ENCODE measurements at regions not wholly inside any gene's neighbourhood (a gene's known extent, or its start where the extent isn't known, plus 50 kb on each side); places are given as distances from the start of the nearest gene placed in this dataset.
"Not testable (repeated sequence)": the region's sequence is repeated elsewhere in the genome, so short reads cannot be mapped to it uniquely, and the experiment has no call there.

DNA sequence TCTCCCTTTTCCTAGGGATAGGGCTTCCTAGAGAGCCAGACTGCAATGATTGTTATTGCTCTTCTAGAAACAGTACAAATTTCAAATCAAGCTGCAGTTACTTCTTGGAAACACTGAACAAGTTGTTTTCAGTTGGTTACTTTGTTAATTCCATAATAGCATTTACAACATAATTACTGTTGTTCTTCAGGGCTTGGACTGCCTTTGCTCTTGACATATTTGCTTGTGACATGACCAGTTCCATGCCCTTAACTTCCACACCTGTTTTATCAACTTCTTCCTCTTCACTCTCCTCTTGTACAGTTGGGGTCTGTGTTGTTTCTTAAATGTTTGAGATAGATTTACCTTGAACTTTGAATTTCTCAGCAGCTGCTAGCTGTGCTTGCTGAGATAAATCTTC is 104.4 kb downstream of the SEC23IP start:
- intact Hi-C loops (cut with micrococcal nuclease) = no loop called here

DNA sequence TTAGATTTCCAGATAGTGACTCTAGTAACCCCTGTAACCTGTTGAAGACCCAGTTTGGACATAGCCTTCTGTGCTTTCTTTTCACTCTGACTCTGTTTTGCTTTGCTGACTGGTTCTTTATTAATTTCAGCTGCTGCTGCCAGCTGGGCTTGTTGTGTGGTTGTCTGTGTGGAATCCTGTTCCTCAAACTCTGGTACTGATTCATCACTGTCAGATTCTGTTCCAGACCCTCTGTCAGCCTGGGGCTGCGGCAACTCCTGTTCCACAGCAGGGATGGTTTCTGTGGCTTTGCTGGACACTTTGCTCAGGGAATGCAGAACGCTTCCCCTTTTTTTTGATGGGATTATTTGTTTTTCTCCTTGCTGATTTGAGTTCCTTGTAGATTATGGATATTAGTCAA is 104.9 kb downstream of the SEC23IP start:
- intact Hi-C loops (cut with micrococcal nuclease) = no loop called here

DNA sequence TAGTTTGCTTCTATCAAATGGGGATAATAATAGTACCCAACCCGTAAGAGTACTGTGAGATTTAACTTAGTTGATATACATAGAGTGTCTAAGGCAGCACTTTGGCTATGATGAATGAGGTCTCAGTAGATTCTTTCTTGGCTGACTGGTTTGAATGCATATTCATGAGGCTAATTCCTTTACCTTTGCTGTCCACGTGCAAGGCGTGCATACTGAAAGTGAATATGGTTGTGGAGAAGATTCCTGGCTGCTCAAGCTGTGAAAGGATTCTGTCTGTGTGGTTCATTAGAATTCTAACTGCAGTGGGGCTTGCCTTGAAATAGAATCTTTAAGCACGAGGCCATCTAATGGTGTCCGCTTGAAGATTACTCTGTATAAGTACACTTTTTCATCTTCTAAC is 110.3 kb downstream of the SEC23IP start:
- intact Hi-C loops (cut with micrococcal nuclease) = no loop called here

DNA sequence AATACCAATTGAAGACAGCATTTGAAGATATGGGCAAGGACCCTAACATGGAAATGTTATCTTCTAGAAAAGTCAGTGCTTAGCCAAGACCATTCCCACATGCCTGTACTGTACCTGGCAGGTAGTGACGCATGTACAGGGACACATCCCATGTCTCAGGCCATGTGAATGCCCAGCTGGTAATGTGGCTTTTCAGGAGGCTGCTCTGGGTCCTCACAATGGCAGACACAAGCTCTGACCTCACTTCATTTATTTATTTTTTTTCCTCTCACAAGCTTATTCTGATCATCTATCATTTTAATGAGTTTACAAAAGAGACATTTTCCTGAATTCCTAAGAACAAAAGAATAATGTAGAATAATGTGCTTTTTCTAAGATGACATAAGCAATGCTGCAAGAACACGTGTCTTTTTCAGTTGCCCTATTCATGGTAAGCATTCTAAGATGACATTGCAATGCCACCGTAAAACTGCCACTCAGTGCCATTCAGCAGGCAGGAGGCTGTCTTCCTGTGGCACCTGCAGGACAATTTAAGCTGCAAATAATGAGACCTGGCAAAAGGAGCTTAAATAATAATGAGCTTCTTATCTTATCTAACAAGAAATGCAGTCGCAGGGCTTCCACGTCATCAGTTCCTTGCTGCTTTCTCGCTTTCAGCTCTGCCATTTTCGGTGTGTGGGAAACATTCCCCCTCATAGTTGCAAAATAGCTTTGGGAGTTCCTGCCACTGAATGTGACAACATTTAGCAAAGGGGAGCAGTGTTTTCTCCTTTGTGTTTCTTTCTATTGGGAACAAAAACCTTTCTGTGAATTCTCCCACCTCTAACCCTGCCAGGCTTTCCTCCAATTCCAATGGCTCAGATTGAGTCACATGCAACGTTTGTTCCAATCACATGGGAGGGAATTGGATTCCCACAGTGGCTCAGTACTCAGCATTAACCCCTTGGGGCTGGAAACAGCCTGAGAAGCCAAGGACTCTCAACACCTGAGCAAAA is 113.0 kb downstream of the SEC23IP start:
- intact Hi-C loops (cut with micrococcal nuclease) = no loop called here

DNA sequence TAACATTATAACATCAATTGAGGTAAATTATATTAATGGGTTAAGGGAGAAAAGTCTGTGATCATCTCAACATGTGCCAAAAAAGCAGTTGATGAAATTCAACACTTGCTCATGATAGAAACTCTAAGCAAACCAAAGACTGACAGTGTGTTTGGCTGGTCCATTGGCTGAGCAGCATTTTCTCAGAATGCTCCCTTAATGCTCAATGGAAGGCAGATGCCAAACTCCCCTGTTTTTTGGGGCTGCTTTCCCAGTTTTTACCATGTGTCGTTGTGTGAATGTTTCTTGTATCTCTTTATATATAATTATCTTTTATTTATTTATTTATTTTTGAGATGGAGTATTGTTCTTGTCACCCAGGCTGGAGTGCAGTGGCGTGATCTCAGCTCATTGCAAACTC is 114.7 kb downstream of the SEC23IP start:
- intact Hi-C loops (cut with micrococcal nuclease) = no loop called here

DNA sequence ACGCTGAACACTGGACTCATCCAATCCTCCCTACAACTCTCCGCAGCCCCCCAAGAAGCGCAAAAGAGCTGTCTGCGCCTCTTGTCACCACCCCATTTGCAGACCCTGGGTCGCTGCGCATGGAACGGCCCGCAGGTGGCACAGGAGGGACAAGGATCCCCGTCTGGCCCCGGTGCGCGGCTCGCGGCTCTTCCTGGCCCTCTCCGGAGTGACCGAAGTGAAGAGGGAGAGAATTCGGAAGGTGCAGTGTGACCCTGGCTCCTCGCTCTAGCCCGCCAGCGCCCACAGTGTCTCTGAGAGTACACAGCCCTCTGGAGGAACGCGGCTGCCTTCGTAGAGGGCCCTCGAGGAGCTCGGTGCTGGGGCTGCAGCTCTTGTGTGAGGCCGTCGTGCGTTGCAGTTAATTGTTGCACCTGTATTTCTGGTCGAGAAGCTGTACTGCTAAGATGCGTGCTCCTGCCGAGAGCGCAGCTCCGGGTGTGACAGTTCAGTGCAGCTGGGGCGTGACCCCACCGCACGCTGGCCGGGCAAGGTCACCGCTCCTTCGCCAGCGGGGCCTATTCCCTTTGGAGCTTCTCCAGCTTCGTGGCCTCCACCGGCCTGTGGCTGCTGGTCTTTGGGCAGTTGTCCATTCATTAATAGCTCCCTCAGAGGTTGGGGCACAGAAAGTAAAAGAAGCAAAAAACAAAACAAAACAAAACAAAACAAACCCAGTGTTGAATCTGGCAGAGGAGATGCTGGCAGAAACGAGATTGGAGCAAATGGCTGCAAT is 119.0 kb downstream of the SEC23IP start:
- intact Hi-C loops (cut with micrococcal nuclease) = no loop called here

DNA sequence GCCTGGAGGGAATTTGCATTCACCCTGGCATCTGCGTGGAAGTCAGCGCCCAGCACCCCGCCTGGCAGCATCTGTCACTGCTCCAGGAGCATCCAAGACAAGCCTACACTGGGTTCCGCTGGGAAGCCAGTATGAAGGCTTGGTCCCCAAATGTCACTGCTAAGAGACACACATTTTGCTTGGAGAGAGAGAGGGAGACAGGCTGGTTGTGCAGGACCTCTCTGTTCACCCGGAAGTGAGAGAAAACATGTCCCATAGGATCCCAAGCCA is 119.5 kb downstream of the SEC23IP start:
- intact Hi-C loops (cut with micrococcal nuclease) = no loop called here

DNA sequence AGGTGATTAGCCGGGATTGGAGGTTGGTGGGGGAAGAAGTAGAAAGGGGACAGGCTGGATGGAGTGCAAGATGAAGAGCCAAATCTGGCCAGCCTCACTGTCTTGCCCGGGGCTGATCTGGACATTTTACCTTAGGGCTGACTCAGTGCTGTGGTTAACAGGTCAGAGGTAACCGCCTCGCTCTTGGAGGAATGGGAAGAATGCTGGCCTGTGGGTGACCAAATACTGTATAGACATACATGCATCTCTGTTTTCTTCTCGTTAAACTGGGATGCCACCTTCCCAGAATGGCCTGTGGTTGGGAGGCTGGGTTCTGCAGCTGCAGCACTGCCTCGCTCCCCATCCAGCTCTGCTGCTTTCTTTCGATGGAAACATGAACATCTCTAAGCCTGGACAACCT is 120.0 kb downstream of the SEC23IP start:
- intact Hi-C loops (cut with micrococcal nuclease) = no loop called here

DNA sequence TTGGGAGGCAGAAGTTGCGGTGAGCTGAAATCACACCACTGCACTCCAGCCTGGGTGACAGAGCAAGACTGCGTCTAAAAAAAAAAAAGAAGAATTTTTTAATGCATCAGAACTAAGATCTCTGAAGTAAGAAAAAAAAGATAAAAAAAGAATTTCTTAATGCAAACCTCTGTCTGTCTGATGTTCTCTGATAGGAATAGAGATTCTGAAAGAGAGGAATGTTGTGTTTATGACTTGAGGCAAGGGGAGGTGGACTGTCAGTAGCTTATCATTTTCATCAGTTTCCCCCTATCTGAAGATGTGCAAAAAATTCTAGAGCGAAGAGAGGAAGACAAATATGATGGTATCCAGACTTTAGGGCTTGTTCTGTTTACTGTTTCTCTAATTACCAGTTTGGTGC is 121.5 kb downstream of the SEC23IP start:
- intact Hi-C loops (cut with micrococcal nuclease) = no loop called here

DNA sequence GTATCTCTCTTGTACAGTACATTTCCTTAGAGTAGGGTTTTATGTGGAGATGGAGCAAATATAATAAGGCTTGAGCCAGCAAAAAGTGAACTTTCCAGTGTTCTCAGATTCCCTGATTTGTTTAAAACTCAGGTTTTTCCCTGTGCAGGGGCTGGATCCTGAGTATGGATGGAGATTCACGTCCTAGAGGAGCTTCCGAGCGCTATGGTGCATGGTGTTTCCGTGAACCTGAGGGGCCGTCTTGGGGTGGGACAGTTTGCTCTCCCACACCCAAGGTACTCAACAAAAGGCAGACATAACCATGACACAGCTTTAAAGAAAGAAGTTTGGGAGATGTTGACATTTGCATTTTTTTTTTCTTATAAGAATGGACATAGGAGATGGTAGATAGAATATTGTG is 122.5 kb downstream of the SEC23IP start:
- intact Hi-C loops (cut with micrococcal nuclease) = no loop called here

DNA sequence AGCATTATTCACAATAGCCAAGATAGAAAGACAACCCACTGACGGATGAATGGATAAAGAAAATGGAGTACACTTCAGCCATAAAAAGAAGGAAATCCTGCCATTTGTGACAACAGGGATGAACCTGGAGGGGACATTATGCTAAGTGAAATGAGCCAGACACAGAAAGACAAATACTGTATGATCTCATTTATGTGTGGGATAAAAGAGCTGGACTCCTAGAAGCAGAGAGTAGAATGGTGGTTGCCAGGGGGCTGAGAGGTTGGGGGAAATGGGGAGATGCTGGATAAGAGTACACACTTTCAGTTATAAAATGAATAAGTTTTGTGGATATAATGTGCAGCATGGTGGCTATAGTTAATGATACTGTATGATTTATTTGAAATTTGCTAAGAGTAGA is 124.4 kb downstream of the SEC23IP start:
- intact Hi-C loops (cut with micrococcal nuclease) = no loop called here

DNA sequence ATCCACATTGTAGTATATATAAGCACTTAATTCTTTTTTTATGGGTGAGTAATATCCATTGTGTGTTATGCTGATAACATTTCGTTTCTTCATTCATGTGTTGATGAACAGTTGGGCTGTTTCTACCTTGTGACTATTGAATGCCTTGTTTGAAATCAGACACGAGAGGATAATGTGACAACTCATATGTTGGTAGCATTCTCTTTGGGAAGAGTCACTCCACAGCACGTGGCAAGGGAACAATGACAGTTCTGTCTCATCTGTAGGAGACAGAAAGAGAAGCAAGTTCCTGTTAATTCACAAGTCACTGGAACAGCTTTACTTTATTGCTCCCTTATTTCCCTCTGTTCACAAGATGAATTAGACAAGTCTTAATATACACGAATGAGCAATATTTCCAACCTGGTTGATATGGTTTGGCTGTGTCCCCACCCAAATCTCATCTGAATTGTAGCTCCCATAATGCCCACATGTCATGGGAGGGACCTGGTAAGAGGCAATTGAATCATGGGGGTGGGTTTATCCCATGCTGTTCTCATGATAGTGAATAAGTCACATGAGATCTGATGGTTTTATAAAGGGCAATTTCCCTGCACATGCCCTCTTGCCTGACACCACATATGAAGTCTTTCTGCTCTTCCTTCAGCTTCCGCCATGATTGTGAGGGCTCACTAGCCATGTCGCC is 125.3 kb downstream of the SEC23IP start:
- intact Hi-C loops (cut with micrococcal nuclease) = no loop called here

DNA sequence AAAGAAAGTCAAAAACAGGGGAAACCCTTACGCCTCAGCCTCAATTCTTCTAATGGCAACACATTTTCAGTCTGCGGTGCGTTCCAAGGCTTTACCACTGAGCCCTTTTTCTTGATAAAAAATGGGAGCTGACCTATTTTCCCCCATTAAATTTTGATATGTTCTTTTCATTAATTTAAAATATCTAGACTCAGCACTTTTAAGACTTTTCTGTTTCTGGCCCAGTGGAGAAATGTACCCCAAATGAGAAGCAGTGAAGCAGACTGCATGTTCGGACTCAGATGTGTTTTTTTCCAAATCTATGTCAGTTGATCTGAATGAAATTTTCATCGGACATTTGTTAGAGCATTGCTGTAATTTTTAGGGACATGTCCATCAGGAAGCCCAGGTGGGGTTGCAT is 126.2 kb downstream of the SEC23IP start:
- intact Hi-C loops (cut with micrococcal nuclease) = no loop called here

DNA sequence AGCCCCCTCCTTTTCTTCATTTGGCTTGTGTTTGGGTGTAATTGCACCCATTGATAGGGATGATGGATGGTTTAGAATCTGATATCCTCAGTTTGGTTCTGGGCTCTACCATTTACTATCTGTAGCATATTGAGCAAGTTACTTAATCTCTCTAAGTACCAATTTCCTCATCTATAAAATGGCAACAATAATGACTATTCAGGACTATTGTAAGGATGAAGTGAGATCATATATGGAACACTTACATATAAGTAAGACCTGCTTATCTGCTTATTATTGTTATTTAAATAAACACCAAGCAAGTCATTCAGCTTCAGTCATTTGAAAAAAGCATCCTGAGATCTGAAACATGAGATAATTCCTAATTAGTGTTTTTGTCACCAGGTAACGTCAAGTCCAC is 127.0 kb downstream of the SEC23IP start:
- intact Hi-C loops (cut with micrococcal nuclease) = no loop called here

DNA sequence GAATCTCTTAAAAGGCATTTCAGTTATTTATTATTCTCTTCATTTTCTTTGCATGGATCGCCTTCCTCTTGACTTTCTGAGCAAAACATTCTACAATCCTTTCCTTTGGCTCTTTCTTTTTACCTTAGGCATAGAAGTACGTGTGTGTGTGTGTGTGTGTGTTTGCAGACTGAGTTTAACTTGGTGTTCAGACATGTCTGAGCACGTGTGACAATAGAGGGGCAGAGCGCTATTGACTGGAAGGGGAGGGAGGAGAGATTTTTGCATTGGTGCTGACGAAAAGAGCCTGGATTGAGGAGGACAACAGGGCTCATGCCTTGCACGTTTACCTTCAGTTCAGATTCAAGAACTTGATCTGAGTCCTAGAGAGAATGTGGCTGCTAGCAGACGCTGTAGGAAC is 129.8 kb downstream of the SEC23IP start:
- intact Hi-C loops (cut with micrococcal nuclease) = no loop called here

DNA sequence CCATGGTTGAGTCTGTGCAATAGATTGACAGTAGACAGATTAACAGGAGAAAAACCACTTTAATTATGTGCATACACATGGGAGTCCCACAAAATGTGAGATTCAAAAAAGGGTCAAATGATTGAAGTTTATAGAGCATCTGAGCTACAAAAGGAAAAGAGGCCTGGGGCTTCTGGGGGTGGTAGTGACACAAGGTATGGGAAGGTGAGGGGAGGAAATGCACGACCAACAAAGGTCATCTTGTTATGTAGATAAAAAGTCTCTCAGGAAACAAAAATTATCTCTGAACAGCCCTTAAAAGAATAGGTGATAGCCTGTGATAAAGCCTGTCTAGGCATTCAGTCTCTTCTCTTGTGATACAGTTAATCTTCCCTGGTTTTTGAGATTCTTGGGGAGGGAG is 141.7 kb downstream of the SEC23IP start:
- intact Hi-C loops (cut with micrococcal nuclease) = no loop called here

DNA sequence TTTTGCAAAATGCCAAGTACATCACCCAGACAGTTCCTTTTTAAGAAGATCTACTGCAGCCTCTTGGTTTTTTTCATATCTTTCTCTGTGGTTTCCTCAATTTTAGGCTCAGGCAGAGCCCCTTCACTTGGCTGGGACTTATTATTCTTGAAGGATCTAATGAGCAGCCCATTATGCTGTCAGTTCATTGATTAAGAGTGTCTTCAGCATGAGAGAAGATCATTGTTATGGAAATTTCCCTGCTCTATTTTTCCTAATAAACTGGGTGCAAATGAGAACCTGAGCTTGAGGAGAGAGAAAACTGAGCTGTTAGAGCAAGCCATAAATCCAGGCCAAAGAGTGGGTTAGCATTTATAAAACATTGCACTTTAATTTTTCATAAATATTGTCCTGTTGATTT is 146.5 kb downstream of the SEC23IP start:
- intact Hi-C loops (cut with micrococcal nuclease) = no loop called here

DNA sequence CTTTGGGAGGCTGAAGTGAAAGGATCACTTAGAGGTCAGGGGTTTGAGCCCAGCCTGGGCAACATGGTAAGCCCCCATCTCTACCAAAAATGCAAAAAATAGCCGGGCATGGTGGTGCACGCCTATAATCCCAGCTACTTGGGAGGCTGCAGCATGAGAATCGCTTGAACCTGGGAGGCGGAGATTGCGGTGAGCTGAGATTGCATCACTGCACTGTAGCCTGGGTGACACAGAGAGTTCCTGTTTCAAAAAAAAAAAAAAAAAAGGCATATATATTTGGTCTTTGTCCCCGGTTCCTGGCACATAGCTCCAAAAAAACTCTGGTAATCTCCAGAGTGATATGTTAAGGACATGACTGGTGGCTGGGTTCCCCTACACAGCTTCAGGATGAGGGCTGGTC is 147.3 kb downstream of the SEC23IP start:
- intact Hi-C loops (cut with micrococcal nuclease) = no loop called here

DNA sequence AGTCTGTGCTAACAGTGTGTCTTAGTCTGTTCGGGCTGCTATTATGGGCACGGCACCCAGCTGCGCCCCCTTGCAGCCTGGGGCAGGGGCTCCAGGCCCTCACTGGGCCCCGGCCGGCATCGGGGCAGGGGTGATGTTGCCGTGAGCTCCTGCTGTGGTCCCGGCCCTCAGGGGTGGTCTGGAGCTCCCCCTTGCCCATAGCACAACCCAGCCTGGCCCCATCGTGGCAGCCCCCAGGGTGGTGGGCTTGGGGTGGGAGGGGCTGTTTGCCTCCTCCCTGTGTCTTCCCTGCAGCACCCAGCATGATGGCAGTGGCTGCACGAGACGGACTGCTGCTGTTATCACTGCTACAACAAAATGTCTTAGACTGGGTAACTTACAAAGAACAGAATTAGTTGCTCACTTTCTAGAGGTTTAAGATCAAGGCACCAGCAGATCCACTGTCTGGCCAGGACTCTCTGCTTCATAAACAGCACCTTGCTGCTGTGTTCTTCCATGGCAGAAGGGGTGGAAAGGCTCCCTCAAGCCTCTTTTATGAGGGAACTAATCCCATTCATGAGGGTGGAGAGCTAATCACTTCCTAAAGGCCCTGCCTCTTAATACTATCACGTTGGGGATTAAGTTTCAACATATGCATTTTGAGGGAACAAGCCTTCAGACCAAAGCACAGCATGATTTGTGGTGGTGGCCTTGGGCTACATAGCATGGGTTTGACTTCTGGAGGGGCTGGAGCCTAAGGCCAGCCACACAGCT is 149.5 kb downstream of the SEC23IP start:
- intact Hi-C loops (cut with micrococcal nuclease) = no loop called here

DNA sequence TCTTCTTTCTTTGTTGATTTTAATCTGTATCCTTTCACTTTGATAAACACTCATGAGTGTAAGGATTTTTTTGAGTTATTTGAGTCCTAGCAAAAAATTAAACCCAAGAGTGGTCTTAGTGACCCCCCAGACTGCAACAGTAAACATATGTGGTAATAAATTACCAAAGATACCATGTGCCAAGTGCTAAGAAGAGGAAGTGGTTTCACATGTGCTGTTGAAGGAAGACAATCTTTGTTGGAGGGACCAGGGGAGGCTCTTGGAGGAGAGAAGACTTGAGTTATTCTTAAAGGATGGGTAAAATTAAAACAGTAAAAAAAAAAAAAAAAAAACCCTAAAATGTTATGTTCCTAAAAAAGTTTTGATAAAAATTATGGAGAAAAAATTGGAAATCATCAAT is 150.2 kb downstream of the SEC23IP start:
- intact Hi-C loops (cut with micrococcal nuclease) = no loop called here

DNA sequence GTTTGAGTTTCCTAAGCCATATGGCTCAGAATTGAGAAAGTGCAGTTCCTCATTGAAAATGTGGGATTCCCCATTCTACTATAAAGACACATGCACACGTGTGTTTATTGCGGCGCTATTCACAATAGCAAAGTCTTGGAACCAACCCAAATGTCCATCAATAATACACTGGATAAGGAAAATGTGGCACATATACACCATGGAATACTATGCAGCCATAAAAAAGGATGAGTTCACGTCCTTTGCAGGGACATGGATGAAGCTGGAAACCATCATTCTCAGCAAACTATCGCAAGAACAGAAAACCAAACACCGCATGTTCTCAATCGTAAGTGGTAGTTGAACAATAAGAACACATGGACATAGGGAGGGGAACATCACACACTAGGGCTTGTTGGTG is 154.8 kb downstream of the SEC23IP start:
- intact Hi-C loops (cut with micrococcal nuclease) = not testable (repeated sequence)

DNA sequence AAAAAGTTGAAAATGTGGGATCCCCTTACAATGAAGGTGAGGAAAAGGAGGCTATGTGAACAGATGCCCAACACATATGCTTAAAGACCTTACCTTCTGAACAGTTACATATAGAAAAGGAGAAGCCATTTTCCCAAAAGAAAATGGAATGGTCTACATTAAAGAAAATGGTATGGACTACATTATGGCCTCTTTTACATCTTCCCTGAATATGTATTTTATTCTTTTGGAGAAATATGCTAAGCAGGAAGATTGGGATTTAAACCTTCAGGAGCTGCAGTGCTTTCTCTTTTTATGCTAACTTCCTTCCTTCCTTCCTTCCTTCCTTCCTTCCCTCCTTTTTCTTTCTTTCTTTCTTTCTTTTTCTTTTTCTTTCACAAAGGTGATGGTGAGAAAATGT is 155.4 kb downstream of the SEC23IP start:
- intact Hi-C loops (cut with micrococcal nuclease) = no loop called here
